ENCODE measurements at regions not wholly inside any gene's neighbourhood (a gene's known extent, or its start where the extent isn't known, plus 50 kb on each side); places are given as distances from the start of the nearest gene placed in this dataset.

DNA sequence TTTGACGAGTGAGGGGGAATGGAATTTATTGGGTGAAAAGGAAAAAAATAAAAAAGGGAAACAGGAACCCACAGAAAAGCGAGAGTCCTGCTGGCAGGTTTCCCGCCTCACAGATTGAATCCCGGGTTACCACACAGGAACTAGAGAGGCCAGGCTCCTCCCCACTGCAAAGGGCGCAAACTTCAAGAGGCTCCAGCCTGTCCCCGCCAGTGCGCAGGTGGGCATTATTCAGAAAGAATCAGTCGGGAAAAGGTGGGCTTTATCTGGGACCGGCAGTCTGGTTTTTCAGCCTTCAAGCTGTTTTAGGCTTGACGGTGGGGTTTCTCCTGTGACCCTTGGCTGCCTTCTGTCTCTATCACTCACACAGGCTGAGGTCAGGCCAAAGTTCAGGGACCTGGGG lies 1496.8 kb downstream of the RPA4 start:
- TF ChIP-seq, protein P1, sequence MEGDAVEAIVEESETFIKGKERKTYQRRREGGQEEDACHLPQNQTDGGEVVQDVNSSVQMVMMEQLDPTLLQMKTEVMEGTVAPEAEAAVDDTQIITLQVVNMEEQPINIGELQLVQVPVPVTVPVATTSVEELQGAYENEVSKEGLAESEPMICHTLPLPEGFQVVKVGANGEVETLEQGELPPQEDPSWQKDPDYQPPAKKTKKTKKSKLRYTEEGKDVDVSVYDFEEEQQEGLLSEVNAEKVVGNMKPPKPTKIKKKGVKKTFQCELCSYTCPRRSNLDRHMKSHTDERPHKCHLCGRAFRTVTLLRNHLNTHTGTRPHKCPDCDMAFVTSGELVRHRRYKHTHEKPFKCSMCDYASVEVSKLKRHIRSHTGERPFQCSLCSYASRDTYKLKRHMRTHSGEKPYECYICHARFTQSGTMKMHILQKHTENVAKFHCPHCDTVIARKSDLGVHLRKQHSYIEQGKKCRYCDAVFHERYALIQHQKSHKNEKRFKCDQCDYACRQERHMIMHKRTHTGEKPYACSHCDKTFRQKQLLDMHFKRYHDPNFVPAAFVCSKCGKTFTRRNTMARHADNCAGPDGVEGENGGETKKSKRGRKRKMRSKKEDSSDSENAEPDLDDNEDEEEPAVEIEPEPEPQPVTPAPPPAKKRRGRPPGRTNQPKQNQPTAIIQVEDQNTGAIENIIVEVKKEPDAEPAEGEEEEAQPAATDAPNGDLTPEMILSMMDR (IDR thresholded peaks at IDR 0.05; ENCODE audit: low read length), result no peak
- TF ChIP-seq EZH2 (IDR thresholded peaks at IDR 0.05; ENCODE audit: borderline replicate concordance, low read length), result no peak
